ENCODE measurements at regions not wholly inside any gene's neighbourhood (a gene's known extent, or its start where the extent isn't known, plus 50 kb on each side); places are given as distances from the start of the nearest gene placed in this dataset.
"Not testable (repeated sequence)": the region's sequence is repeated elsewhere in the genome, so short reads cannot be mapped to it uniquely, and the experiment has no call there.

DNA sequence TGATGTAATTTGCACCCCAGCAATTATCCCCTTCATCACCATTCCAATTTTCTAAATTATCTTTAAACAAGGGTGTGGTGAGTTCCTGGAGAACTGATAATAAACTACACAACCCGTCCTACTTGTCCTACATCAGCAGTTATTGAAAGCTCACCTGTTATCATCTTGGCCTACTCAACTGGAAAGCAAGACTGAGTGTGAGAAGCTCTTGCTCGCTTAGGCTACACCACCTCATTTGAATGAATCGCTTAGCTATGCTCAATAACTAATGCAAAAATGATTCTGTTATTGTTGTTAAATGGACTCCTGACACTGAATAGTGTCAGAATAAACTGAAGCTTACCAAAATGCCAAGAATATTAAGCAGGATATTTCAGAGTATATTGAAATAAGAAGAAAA lies 115.4 kb upstream of the BTG1 start:
- no peak for DNase-seq (ENCODE audit: low spot score)

- no peak for DNase-seq (ENCODE audit: low spot score)
Observed at GRCh38 chr12:92259696-92260251, 114.1 kb upstream of the BTG1 start.

GRCh38 chr12:92259291-92259690 lies 113.6 kb upstream of the BTG1 start:
- DNase-seq (ENCODE audit: low spot score): no peak

DNA sequence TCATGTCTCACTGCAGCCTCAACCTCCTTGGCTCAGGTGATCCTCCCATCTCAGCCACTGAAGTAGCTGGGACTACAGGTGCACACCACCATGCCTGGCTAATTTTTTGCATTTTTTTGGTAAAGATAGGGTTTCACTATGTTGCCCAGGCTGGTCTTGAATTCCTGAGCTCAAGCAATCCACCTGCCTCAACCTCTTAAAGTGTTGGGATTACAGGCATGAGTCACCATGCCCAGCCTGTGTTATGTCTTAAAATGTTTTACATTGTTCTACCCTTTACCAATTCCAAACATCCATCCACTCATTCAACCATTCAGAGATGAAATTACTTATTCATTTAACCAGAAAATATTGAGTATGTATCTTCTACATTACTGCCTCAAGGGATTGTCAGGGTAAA lies 111.6 kb upstream of the BTG1 start:
- no peak for DNase-seq (ENCODE audit: low spot score)

- DNase-seq (ENCODE audit: low spot score): no peak
Observed at GRCh38 chr12:92255741-92256140, 110.1 kb upstream of the BTG1 start.

- DNase-seq (ENCODE audit: low spot score): no peak
Observed at GRCh38 chr12:92253301-92253700, 107.7 kb upstream of the BTG1 start.

DNA sequence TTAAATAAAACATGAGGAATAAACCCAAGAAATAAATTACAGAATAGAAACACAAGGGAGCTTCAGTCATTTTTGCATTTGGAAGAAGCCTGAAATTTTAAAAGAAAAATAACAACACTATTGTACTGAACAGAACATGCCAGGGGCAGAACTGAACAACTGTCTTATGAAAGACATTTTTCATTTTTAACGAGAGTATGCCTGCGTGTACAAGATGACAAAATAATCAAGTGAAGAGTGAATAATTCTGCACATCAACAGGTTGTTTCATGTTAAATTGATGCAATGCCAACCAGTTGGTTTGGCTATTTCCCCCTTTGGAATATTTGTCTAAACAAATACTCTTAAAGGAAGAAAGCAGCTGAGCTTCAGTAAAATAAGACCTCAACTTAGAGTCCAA lies 103.3 kb upstream of the BTG1 start:
- DNase-seq (ENCODE audit: low spot score): no peak

- DNase-seq (ENCODE audit: low spot score): no peak
Observed at GRCh38 chr12:92244036-92244435, 98.4 kb upstream of the BTG1 start.

DNA sequence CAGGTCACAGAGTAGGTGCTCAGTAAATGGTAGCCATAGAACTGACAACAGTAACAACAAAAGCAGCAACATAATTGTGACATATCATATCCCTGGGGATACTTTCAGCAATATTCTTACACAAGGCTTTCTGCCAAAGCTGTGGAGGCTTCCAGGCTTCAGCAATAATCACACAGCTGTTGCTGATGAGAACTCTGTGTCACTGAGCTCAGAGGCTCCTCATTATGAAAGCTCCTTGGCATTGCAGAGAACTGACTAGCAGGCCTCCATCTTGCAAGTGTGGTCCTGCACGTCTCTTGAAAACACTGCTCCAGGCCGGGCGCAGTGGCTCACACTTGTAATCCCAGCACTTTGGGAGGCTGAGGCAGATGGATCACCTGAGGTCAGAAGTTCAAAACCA lies 97.3 kb upstream of the BTG1 start:
- DNase-seq (ENCODE audit: low spot score): peak; percentile 30

- no peak for DNase-seq (ENCODE audit: low spot score)
Observed at GRCh38 chr12:92237762-92238523, 92.3 kb upstream of the BTG1 start.

DNA sequence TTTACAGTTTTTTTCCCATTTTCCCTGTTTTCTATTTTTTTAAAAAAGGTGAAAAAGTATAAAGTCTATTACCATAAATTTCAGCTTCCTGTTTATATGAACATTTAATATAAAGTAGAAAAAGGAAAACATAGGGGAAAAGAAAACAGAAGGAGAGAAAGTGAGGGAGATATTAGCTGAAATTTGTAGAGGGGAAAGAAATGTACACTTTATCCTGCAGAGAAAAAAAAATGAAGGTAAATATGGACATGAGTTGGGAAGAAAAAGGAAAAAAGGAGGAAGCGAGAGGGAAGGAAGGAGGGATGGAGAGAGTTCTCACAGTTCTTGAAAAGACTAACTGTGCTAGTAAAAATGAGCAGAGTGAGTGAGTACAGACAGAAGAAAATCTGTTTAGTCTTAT lies 91.6 kb upstream of the BTG1 start:
- no peak for DNase-seq (ENCODE audit: low spot score)

DNA sequence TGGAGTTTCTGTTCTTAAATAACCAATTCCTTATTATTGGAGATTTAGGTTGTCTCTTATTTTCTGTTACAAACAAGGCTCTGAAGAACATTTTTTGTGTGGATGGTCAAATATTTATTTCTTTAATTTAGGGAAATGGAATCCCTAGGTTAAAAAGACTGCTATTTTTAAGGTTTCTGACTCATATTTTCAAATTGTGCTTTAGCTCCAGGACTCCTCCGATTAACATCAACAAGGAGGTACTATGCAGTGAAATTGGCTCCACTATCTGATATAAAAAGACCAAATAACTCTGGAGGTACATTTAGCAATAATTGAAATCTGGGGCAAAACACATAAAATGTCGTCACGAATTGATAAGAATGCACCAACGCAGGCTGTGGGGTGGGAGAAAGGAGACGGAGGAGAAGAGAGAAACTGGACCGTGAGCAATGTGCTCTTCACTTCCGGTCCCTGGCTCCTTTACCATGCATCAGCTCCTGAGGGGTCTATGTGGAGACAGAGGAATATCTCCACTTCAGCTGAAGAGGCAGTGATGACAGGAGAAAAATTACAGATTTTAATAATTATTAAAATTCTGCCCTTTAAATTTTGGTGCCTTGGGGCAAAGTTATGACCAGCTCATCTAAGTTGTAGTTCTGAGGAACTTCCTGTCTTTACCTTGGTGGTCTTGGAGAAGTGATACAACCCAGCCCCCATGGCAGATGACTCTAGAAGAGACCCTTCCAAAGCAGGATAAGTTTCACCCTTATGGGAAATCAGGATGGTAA lies 90.2 kb upstream of the BTG1 start:
- no peak for DNase-seq (ENCODE audit: low spot score)

- no peak for DNase-seq (ENCODE audit: low spot score)
Observed at GRCh38 chr12:92234533-92234932, 88.9 kb upstream of the BTG1 start.

GRCh38 chr12:92233346-92234015 lies 87.8 kb upstream of the BTG1 start:
- no peak for DNase-seq (ENCODE audit: low spot score)

- not testable (repeated sequence) for DNase-seq (ENCODE audit: low spot score)
Observed at GRCh38 chr12:92232371-92232932, 86.8 kb upstream of the BTG1 start.

GRCh38 chr12:92231945-92232344 lies 86.3 kb upstream of the BTG1 start:
- not testable (repeated sequence) for DNase-seq (ENCODE audit: low spot score)

DNA sequence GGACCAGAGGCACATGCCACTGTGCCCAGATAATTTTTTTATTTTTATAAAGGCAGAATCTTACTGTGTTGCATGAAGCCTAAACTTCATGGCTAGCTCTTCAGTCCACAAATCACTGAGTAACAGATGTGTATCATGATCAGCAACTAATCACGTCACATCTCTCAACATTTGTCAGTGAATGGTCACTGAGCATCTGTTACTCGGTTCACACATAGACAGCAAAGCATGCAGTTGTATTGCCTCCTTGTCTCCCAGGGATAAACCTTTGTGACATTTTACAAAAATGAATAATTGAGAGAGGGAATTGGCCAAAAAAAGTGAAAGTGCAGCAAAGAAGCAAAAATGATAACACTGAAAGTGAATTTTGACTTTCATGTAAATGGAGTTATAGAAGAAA lies 85.9 kb upstream of the BTG1 start:
- not testable (repeated sequence) for DNase-seq (ENCODE audit: low spot score)

DNA sequence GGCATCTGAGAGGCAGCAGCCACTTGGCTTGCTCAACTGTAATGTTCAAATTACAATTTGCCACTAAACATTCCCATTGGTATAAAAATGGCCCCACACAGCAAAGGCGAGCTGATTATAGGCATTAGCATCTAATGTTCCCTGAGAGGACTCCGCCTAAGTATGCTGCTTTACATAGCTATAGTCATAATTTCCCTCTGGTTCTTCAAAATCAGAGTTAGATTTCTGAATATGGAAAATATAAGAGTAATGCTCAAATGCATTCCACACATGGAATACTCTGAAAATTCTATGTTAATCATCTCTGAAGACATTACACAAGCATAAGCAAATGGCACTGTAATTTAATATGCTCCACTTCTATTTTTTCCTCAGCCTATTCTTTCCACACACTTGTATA lies 83.7 kb upstream of the BTG1 start:
- DNase-seq (ENCODE audit: low spot score): no peak

DNA sequence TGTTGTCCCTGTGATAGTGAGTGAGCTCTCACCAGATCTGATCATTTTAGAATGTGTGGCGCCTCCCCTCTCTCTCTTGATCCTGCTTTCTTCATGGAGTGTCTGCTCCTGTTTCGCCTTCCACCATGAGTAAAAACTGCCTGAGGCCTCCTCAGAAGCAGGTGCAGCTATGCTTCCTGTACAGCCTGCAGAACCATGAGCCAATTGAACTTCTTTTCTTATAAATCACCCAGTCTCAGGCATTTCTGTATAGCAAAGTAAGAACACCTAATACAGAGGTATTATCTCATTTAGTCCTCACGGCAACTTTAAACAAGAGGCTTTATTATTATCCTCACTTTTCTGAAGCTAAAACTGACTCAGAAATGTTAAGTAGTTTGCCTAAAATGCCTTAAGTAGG lies 81.3 kb upstream of the BTG1 start:
- DNase-seq (ENCODE audit: low spot score): no peak

- DNase-seq (ENCODE audit: low spot score): no peak
Observed at GRCh38 chr12:92226071-92226661, 80.5 kb upstream of the BTG1 start.

- DNase-seq (ENCODE audit: low spot score): no peak
Observed at GRCh38 chr12:92224685-92225331, 79.2 kb upstream of the BTG1 start.

- no peak for DNase-seq (ENCODE audit: low spot score)
Observed at GRCh38 chr12:92223481-92223880, 77.8 kb upstream of the BTG1 start.
